ENCODE measurements at regions not wholly inside any gene's neighbourhood (a gene's known extent, or its start where the extent isn't known, plus 50 kb on each side); places are given as distances from the start of the nearest gene placed in this dataset.

GRCh38 chr20:48057251-48057650 lies 272.0 kb upstream of the SULF2 start:
- intact Hi-C loops (cut with DNase I) = no loop called here
- no peaks in the 10 kb centered on the region for H3K36me3 ChIP-seq (replicated peaks in 1 of 2; ENCODE audit: insufficient read depth in 1 of 2, low read depth in 2 of 2)
- ATAC-seq = no peak
- no peak for TF ChIP-seq POLR2A (IDR thresholded peaks at IDR 0.05)
- TF ChIP-seq, protein P1, sequence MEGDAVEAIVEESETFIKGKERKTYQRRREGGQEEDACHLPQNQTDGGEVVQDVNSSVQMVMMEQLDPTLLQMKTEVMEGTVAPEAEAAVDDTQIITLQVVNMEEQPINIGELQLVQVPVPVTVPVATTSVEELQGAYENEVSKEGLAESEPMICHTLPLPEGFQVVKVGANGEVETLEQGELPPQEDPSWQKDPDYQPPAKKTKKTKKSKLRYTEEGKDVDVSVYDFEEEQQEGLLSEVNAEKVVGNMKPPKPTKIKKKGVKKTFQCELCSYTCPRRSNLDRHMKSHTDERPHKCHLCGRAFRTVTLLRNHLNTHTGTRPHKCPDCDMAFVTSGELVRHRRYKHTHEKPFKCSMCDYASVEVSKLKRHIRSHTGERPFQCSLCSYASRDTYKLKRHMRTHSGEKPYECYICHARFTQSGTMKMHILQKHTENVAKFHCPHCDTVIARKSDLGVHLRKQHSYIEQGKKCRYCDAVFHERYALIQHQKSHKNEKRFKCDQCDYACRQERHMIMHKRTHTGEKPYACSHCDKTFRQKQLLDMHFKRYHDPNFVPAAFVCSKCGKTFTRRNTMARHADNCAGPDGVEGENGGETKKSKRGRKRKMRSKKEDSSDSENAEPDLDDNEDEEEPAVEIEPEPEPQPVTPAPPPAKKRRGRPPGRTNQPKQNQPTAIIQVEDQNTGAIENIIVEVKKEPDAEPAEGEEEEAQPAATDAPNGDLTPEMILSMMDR (IDR thresholded peaks at IDR 0.05) = no peak
- H3K27me3 ChIP-seq = no peaks in the 10 kb centered on the region
- H3K4me1 ChIP-seq = no peaks in the 10 kb centered on the region
- 58 to 61% methylated on average over 6 of the region's 6 CpGs for WGBS, 2 donors
- no peak for DNase-seq
- H3K27ac ChIP-seq = no peak overlapping the region
- no peaks in the 10 kb centered on the region for H3K9me3 ChIP-seq
- no peak overlapping the region for H3K4me3 ChIP-seq

DNA sequence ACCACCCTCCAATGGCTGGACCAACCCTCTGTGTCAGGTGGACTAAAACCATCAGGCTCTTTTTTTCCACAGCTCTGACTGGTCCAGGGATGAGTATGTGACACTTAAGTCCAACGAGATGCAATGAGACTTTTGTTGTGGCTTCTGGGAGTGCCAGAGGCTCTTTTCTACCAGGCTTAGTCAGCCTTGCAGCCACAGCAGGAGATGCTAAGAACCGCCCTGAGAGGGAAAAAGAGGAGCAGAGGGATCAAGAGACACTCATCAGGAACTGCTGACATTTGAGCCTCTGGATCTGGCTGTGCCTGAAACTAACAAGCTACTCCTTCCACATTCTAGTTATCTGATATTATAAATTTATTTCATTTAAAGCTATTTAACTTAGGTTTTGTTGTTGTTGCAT lies 270.9 kb upstream of the SULF2 start:
- Histone ChIP-seq H3K27me3 (no peaks in the 10 kb centered on the region), H3K36me3 (replicated peaks in 1 of 2; ENCODE audit: insufficient read depth in 1 of 2, low read depth in 2 of 2) (no peaks in the 10 kb centered on the region), H3K4me1 (no peaks in the 10 kb centered on the region), H3K4me3 (no peak overlapping the region), H3K9me3 (no peaks in the 10 kb centered on the region), H3K27ac (no peak overlapping the region)
- intact Hi-C loops (cut with DNase I) = no loop called here
- 45 to 46% methylated on average over 2 of the region's 2 CpGs for WGBS, 2 donors
- ATAC-seq (no peak), DNase-seq (no peak)
- TF ChIP-seq, protein P1 (IDR thresholded peaks at IDR 0.05) = no peak
- no peak for TF ChIP-seq POLR2A (IDR thresholded peaks at IDR 0.05)

DNA sequence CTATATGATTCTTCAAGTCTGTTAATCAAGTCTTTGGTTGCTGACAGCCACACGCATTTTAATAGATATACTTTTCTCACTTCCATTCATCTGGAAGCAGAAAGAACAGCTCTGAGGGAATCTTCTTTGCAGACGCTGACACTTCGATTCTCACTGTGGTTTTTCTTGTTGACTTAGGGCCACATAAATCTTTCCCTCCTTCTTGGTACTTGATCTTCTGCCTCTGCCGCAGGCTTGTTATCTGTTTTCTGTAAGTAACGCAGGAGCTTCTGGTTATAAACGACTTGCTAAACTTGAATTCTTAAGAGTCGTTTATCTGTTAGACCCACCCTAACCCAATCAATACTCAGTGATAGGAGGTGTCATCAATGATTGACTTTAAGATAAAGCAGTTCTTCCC lies 268.8 kb upstream of the SULF2 start:
- Histone ChIP-seq H3K4me1 (no peaks in the 10 kb centered on the region), H3K27me3 (no peaks in the 10 kb centered on the region), H3K4me3 (no peak overlapping the region), H3K36me3 (replicated peaks in 1 of 2; ENCODE audit: insufficient read depth in 1 of 2, low read depth in 2 of 2) (no peaks in the 10 kb centered on the region), H3K27ac (no peak overlapping the region), H3K9me3 (no peaks in the 10 kb centered on the region)
- TF ChIP-seq, protein P1 (IDR thresholded peaks at IDR 0.05) = no peak
- no peak for TF ChIP-seq POLR2A (IDR thresholded peaks at IDR 0.05)
- DNase-seq (no peak), ATAC-seq (no peak)
- intact Hi-C loops (cut with DNase I) = loop anchor here (5.0 kb wide), 1 partner anchor 52 kb away; no protein-coding TSS in a partner anchor
- 34 to 36% methylated on average over 7 of the region's 7 CpGs for WGBS, 2 donors

- ATAC-seq = no peak
- intact Hi-C loops (cut with DNase I) = loop anchor here (5.0 kb wide), 1 partner anchor 50 kb away; no protein-coding TSS in a partner anchor
- 28 to 32% methylated on average over 2 of the region's 2 CpGs for WGBS, 2 donors
Measured at GRCh38 chr20:48052475-48052835, 267.2 kb upstream of the SULF2 start.

More at GRCh38 chr20:48052475-48052835, 267.2 kb upstream of the SULF2 start:
- no peaks in the 10 kb centered on the region for H3K9me3 ChIP-seq
- H3K36me3 ChIP-seq (replicated peaks in 1 of 2; ENCODE audit: insufficient read depth in 1 of 2, low read depth in 2 of 2) = no peaks in the 10 kb centered on the region
- TF ChIP-seq POLR2A (IDR thresholded peaks at IDR 0.05) = no peak
- TF ChIP-seq, protein P1 (IDR thresholded peaks at IDR 0.05) = no peak
- no peak overlapping the region for H3K4me3 ChIP-seq
- H3K27me3 ChIP-seq = no peaks in the 10 kb centered on the region
- DNase-seq = no peak
- no peak overlapping the region for H3K27ac ChIP-seq
- no peaks in the 10 kb centered on the region for H3K4me1 ChIP-seq

Measured in body of pancreas (tissue), 4 donors.